ENCODE measurements at regions not wholly inside any gene's neighbourhood (a gene's known extent, or its start where the extent isn't known, plus 50 kb on each side); places are given as distances from the start of the nearest gene placed in this dataset.

DNA sequence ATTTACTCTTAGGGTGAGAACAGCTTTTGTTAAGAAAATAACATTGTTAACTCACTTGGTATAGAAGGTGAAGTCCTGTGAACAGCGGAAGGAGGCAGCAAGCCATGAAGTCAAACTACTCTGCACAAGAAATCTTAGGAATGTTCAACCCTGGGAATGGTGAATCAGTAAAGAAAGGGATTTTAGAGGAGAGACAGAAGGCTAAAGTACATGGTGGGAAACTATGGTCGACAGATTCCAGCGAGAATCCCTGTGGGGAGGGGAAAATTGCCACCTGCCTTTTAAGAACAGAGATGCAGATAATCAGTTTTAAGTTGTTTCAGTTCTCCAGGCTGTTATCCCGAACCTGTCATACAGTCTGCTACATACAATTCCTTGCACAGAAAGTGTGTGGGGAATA, 63.2 kb upstream of the PTPRR start:
- TF ChIP-seq, protein P1, sequence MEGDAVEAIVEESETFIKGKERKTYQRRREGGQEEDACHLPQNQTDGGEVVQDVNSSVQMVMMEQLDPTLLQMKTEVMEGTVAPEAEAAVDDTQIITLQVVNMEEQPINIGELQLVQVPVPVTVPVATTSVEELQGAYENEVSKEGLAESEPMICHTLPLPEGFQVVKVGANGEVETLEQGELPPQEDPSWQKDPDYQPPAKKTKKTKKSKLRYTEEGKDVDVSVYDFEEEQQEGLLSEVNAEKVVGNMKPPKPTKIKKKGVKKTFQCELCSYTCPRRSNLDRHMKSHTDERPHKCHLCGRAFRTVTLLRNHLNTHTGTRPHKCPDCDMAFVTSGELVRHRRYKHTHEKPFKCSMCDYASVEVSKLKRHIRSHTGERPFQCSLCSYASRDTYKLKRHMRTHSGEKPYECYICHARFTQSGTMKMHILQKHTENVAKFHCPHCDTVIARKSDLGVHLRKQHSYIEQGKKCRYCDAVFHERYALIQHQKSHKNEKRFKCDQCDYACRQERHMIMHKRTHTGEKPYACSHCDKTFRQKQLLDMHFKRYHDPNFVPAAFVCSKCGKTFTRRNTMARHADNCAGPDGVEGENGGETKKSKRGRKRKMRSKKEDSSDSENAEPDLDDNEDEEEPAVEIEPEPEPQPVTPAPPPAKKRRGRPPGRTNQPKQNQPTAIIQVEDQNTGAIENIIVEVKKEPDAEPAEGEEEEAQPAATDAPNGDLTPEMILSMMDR (IDR thresholded peaks at IDR 0.05; ENCODE audit: poor library complexity), result no peak
- no peak for TF ChIP-seq EZH2phosphoT487 (IDR thresholded peaks at IDR 0.05; ENCODE audit: low read depth, severe bottlenecking, unreplicated experiment)
